Activated CD8-positive, alpha-beta memory T cell treated with anti-CD3 and anti-CD28 coated beads for 36 hours (primary cell): ENCODE measurements at regions not wholly inside any gene's neighbourhood (a gene's known extent, or its start where the extent isn't known, plus 50 kb on each side); places are given as distances from the start of the nearest gene placed in this dataset.

ENCODE experiments used
- CTCF ChIA-PET: fragments of 350-600 bp; sonication (Branson Sonifier 250); formaldehyde crosslinking; loops from one replicate; lab custom pipeline; 2021; ENCODE audit warnings: antibody characterized with exemption; lab: Charles Lee
- POLR2A ChIA-PET: fragments of 350-600 bp; sonication (Branson Sonifier 250); formaldehyde crosslinking; loops from one replicate; lab custom pipeline; 2021; ENCODE audit warnings: antibody characterized with exemption; lab: Charles Lee

DNA sequence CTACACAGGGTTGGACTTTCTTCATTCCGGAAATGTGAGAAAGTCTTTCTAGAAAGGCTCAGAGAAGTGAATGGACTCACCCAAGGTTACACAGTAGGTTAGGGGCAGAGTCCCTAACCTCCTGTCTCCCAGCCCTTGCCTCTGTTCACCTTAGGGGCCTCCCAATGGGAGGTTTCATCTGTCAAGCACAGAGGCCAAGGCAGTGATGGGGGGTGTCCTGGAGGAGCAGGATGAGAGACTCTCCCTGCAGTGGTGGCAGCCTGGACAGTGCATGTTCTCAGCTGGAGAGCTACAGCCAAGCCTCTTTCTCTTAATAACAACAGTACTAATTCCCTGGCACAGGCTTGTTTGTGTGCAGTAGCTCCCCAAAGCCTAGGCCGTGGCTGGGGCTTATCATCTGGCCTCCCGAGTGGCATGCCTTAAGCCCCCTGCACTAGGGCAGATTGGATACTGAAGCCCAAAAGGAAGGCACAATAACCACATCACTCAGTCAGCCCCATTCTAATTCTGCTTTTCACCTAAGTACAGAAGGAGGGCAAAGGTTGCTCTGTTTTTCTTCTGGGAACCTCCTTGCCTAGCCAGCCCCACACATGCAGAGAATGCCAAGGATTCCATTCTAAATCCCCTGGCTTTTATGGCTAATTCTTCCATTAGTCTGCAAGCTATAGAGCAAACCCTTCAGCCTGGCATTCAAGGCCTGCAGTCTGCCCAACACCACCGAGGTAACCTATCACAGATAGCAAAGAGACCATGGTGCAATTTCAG, 50.2 kb upstream of the XPA start:
- ChIA-PET CTCF (no interaction called here), POLR2A (no interaction called here)

- ChIA-PET CTCF (no interaction called here), POLR2A (no interaction called here)
Measured at GRCh38 chr9:97748525-97748924, 51.4 kb upstream of the XPA start.

GRCh38 chr9:97749928-97750327, 52.8 kb upstream of the XPA start:
- CTCF ChIA-PET: interaction anchor here (0.6 to 1.7 kb wide), 2 partner anchors 10 to 118 kb away, joined by 3 read pairs; no protein-coding TSS in a partner anchor

DNA sequence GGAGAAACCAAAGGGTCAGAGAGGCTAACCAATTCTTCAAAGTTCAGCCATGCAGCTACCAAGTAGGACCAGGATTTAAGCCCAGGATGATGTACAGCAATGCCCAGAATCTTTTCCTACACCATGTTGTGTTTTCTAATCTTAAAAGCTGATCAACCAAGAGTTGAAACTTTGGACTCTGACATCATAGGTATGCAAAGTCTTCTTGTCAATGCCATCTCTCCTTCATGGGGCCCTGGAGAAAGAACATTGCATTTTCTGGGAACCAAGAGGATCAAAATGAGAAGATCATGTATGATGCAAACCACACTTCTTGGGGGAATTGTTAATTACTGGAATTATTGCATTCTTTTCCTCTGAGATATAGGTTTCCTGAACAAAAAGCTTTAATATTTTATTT, 54.4 kb upstream of the XPA start:
- ChIA-PET CTCF (no interaction called here), POLR2A (no interaction called here)

More at GRCh38 chr9:97749928-97750327, 52.8 kb upstream of the XPA start:
- POLR2A ChIA-PET: no interaction called here

DNA sequence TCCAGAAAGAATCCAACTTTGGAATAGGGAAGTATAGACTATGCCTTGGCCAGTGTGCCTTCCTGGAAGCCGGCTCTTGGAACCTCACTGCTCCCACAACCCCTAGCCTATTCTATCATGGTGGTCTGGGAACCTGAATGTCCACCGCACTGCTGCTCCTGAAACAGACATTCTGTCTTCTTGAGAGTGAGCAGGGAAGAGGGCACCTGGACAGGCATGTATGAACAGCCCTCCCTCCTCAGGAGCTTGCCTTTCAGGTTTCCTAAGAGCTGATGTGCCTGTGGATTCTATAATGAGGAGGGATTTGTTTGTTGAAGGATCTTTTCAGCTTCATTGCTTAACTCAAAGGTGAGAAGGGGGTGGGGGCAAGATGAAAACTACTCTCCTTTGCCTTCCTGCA, 55.1 kb upstream of the XPA start:
- ChIA-PET CTCF (no interaction called here), POLR2A (no interaction called here)

- CTCF ChIA-PET: no interaction called here
- POLR2A ChIA-PET: no interaction called here
Measured at GRCh38 chr9:97753364-97753763, 56.2 kb upstream of the XPA start.

- CTCF ChIA-PET: no interaction called here
- POLR2A ChIA-PET: no interaction called here
Measured at GRCh38 chr9:97753975-97754374, 56.8 kb upstream of the XPA start.

DNA sequence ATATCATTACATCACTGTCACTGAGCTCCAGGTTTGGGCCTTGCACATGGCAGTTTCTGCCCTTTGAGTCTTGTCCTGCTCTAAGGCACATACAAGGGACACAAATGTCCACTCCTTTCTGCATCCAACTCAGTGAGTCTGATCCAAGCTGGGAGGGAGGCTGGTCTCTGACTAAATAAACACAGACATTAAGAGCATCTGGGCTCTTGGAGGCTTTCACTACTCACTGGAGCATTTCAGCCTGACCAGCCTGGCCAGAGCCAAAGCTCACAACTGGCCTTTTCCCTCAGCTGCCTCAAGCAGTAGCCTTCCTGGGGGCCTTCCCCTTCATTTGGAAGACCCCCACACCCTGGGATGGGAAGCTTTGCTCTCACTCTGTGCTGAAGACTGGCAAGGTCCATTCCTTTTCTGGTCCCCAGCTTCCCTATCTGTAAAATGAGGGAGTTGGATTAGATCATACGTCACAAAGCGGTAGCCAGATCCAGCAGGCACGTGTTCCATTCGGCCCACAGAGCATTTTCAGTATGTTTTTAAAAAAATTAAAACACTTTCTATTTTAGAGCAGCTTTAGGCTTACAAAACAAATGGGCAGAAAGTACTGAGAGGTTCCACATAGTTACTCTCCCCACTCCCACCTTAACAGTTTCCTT, 58.6 kb upstream of the XPA start:
- ChIA-PET POLR2A (no interaction called here), CTCF (no interaction called here)

DNA sequence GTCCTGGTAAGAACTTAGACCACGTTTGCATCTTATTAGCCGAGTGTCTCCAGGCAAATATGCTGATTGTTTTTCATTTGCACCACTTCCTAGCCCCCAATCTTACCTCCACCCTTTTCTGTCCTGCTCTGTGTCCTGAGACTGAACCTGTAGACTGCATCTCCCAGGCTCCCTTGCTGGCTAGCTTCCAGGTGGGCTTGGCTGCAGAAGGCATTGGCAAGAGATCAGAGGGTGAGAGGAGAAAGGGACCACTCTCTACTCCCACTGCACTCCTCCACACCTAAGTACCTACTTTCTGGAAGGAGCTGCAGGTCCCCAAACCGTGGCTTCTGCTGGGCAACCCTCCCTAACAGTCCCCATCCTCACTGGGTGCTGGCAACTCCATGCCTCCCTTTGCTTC, 59.9 kb upstream of the XPA start:
- ChIA-PET POLR2A (no interaction called here), CTCF (no interaction called here)

- POLR2A ChIA-PET: no interaction called here
- CTCF ChIA-PET: no interaction called here
Measured at GRCh38 chr9:97758334-97758916, 61.3 kb upstream of the XPA start.

GRCh38 chr9:97759581-97760288, 62.6 kb upstream of the XPA start:
- ChIA-PET CTCF (interaction anchor here (0.6 to 1.2 kb wide), 2 partner anchors 9 to 51 kb away, joined by 3 read pairs; no protein-coding TSS in a partner anchor), POLR2A (no interaction called here)

GRCh38 chr9:97761056-97761598, 64.0 kb upstream of the XPA start:
- ChIA-PET CTCF (interaction anchor here (1.2 kb wide), 1 partner anchor 11 kb away, joined by 3 read pairs; no protein-coding TSS in a partner anchor), POLR2A (no interaction called here)

GRCh38 chr9:97761879-97762278, 64.7 kb upstream of the XPA start:
- POLR2A ChIA-PET: no interaction called here
- CTCF ChIA-PET: no interaction called here

GRCh38 chr9:97763874-97764273, 66.7 kb upstream of the XPA start:
- CTCF ChIA-PET: no interaction called here
- POLR2A ChIA-PET: no interaction called here

- POLR2A ChIA-PET: no interaction called here
- CTCF ChIA-PET: no interaction called here
Measured at GRCh38 chr9:97766092-97766491, 69.0 kb upstream of the XPA start.

- ChIA-PET POLR2A (no interaction called here), CTCF (no interaction called here)
Measured at GRCh38 chr9:97766610-97767009, 69.5 kb upstream of the XPA start.

DNA sequence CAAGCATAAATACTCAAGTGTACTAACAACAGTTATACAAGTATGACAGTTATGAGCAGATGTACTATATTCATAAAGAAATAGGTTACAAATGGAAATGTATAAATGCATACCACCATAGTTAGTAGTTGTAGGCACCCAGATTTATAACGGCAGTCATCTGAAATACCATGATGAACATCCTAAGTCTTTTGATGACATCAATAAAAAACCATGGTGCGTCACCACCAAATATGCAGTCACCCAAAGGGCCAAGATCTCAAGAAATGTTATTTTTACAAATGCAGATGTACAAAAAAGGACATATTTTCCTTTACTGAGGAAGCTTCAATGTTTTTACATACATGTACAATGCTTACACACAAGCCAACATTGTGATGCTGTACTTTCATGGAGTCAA, 70.8 kb upstream of the XPA start:
- CTCF ChIA-PET: interaction anchor here (0.6 kb wide), 1 partner anchor 156 kb away, joined by 3 read pairs; no protein-coding TSS in a partner anchor
- POLR2A ChIA-PET: no interaction called here

GRCh38 chr9:97768746-97769145, 71.6 kb upstream of the XPA start:
- ChIA-PET CTCF (no interaction called here), POLR2A (no interaction called here)

- ChIA-PET CTCF (no interaction called here), POLR2A (no interaction called here)
Measured at GRCh38 chr9:97769208-97769607, 72.1 kb upstream of the XPA start.
